Lung (tissue), 11 donors: ENCODE measurements at regions not wholly inside any gene's neighbourhood (a gene's known extent, or its start where the extent isn't known, plus 50 kb on each side); places are given as distances from the start of the nearest gene placed in this dataset.

Source experiments
- ATAC-seq: fragments of 200-7000 bp; cut with Tn5 transposase; one replicate; pipeline ENCODE4 v1.9.1; 2020; ENCODE audit warnings: moderate number of reproducible peaks; ENCODE audit not compliant: insufficient read depth, low FRiP score
- DNase-seq, 3 donors: peaks; one replicate each; pipeline ENCODE4 v3.0.0-alpha.2; 2013 to 2017
- H3K27ac ChIP-seq, 2 donors: one replicate each; pipeline ENCODE4 v1.5.1; 2013; ENCODE audit warnings: mild to moderate bottlenecking in 2 of 2, moderate library complexity in 2 of 2, control low read depth in 1 of 2, inconsistent platforms in 1 of 2, low read depth in 1 of 2, low read length in 1 of 2
- H3K27me3 ChIP-seq, 3 donors: one replicate each; pipeline ENCODE4 v1.5.1; 2013; ENCODE audit warnings: low read length in 2 of 3; ENCODE audit not compliant: control insufficient read depth in 3 of 3, insufficient read depth in 3 of 3
- H3K36me3 ChIP-seq, 4 donors: one replicate each; pipeline ENCODE4 v1.5.1; 2013; ENCODE audit warnings: low read length in 4 of 4, mild to moderate bottlenecking in 1 of 4, moderate library complexity in 1 of 4; ENCODE audit not compliant: control insufficient read depth in 4 of 4, insufficient read depth in 4 of 4
- H3K4me1 ChIP-seq, 5 donors: one replicate each; pipeline ENCODE4 v1.5.1; 2013; ENCODE audit warnings: low read length in 5 of 5, mild to moderate bottlenecking in 2 of 5, moderate library complexity in 1 of 5; ENCODE audit not compliant: control insufficient read depth in 5 of 5, insufficient read depth in 5 of 5
- H3K4me3 ChIP-seq: one replicate; pipeline ENCODE4 v1.5.1; 2013; ENCODE audit warnings: mild to moderate bottlenecking, control low read depth, moderate library complexity
- H3K9ac ChIP-seq, 2 donors: one replicate each; pipeline ENCODE4 v1.5.1; 2013; ENCODE audit warnings: low read length in 2 of 2, control low read depth in 1 of 2; ENCODE audit not compliant: insufficient read depth in 1 of 2
- H3K9me3 ChIP-seq, 4 donors: one replicate each; pipeline ENCODE4 v1.5.1; 2013; ENCODE audit warnings: low read length in 3 of 4, mild to moderate bottlenecking in 1 of 4, moderate library complexity in 1 of 4; ENCODE audit not compliant: control insufficient read depth in 4 of 4, insufficient read depth in 3 of 4
- WGBS, 2 donors: extraction: QIAGEN DNeasy Blood & Tissue Kit; methylation state at CpG; one replicate each; pipeline ENCODE4 v1.1.7; 2013; 5-methylcytosine and 5-hydroxymethylcytosine counted together
- TF ChIP-seq, protein P1 (sequence below): IDR thresholded peaks from 2 replicates; pipeline ENCODE4 v1.5.1; 2012; ENCODE audit warnings: mild to moderate bottlenecking; ENCODE audit errors: control extremely low read depth, extremely low read depth
- donor health status: control.
- donor health status: control.
- donor health status: Bipolar disorder and iron deficiency.
- donor health status: healthy.
- donor health status: DM: yes; HTN: yes; CAD: no.

- DNase-seq (no peak), ATAC-seq (no peak)
- H3K9me3 ChIP-seq, result no peaks in the 10 kb centered on the region
- H3K36me3 ChIP-seq, result no peaks in the 10 kb centered on the region
- no peak overlapping the region for H3K9ac ChIP-seq
- H3K4me1 ChIP-seq, result no peaks in the 10 kb centered on the region
- TF ChIP-seq, protein P1, sequence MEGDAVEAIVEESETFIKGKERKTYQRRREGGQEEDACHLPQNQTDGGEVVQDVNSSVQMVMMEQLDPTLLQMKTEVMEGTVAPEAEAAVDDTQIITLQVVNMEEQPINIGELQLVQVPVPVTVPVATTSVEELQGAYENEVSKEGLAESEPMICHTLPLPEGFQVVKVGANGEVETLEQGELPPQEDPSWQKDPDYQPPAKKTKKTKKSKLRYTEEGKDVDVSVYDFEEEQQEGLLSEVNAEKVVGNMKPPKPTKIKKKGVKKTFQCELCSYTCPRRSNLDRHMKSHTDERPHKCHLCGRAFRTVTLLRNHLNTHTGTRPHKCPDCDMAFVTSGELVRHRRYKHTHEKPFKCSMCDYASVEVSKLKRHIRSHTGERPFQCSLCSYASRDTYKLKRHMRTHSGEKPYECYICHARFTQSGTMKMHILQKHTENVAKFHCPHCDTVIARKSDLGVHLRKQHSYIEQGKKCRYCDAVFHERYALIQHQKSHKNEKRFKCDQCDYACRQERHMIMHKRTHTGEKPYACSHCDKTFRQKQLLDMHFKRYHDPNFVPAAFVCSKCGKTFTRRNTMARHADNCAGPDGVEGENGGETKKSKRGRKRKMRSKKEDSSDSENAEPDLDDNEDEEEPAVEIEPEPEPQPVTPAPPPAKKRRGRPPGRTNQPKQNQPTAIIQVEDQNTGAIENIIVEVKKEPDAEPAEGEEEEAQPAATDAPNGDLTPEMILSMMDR, result no peak
- no peak overlapping the region for H3K4me3 ChIP-seq
- 54 to 67% methylated on average over 9 of the region's 9 CpGs for WGBS, 2 donors
- H3K27me3 ChIP-seq, result no peaks in the 10 kb centered on the region
- H3K27ac ChIP-seq, result no peak overlapping the region
Observed at GRCh38 chr13:102928941-102929675, 83.3 kb downstream of the ERCC5 start.
